HUDEP-2 (cell line): ENCODE measurements at regions not wholly inside any gene's neighbourhood (a gene's known extent, or its start where the extent isn't known, plus 50 kb on each side); places are given as distances from the start of the nearest gene placed in this dataset.
"Not testable (repeated sequence)": the region's sequence is repeated elsewhere in the genome, so short reads cannot be mapped to it uniquely, and the experiment has no call there.

Experiments
- DNase-seq, 76 experiments: peaks; one replicate each; lab custom pipeline; 2025; ENCODE audit not compliant: unreplicated experiment in 76 of 76; lab: John Stamatoyannopoulos, UW

DNA sequence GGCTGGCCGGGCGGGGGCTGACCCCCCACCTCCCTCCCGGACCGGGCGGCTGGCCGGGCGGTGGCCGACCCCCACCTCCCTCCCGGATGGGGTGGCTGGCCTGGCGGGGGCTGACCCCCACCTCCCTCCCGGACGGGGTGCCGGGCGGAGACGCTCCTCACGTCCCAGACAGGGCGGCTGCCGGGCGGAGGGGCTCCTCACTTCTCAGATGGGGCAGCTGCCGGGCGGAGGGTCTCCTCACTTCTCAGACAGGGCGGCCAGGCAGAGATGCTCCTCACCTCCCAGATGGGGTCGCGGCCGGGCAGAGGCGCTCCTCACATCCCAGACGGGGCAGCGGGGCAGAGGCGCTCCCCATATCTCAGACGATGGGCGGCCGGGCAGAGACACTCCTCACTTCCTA lies 965.8 kb upstream of the DEFB115 start:
- DNase-seq: not testable (repeated sequence)

DNA sequence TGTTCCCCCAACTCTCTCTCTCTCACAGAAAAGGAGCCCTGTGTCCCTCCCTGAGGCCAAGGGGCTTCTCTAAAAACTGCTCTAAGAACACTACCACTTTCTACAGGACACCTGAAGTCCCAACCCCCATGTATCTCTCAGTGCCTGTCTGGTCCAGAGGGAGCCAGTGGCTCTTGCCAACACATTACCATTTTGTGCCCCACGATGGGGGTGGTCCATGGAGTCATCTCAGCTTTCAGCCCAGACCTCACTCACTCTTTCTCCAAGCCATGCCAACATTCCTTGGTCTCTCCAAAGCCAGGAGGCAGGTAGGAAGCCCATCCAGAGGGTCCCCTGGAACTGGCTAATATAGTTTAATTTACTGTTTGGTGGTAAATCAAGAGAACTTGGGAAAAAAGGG lies 962.1 kb upstream of the DEFB115 start:
- not testable (repeated sequence) for DNase-seq

DNA sequence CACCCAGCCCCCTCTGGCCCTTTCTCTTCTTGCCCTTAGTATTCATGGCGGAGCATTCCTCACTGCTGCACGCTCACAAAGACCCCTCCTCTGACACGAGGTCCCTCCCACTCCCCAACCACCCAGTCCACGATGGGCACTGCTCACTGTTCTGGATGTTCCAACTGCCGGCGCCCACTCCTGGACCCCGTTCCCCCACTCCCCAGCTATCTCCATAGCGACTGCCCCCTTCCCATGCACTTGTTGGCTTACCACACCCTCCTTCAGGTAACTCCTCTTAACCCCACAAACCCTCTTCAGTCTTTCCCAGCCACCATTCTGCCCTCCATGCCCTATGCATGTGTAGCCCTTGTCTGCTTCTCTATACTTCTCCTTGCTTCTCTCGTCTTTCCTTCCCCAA lies 961.5 kb upstream of the DEFB115 start:
- not testable (repeated sequence) for DNase-seq

DNA sequence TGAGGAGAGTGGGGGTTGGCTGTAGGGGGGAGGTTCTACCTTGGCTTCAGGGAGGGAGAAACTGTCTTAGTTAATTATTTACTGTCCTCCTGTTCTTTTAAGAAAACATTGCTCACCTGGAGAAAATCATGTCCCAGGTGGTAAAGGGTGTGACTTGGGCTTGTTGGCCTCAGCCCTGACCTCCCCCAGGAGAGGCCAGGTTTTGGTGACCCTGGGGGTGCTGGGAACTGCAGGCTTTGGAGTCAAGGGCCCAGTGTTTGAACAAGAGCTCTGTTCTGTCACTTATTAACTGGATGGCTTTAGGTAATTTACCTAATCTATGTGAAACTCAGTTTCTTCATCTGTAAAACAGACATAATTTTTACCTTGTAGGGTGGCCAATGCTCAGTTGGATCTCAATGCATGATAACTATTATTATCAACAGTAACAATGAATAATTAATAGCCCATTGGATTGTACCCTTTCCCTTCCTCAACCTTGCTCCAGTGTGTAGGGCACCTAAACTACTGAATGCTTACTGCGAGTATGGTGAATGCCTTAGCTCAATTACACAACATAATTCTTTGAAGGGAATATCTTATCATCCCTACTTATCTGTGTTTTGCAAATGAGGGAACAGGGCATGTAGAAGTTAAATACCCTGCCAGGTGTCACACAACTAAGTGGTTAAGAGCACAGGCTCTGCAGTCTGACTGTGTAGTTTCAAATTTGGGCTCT lies 959.4 kb upstream of the DEFB115 start:
- DNase-seq: not testable (repeated sequence)

DNA sequence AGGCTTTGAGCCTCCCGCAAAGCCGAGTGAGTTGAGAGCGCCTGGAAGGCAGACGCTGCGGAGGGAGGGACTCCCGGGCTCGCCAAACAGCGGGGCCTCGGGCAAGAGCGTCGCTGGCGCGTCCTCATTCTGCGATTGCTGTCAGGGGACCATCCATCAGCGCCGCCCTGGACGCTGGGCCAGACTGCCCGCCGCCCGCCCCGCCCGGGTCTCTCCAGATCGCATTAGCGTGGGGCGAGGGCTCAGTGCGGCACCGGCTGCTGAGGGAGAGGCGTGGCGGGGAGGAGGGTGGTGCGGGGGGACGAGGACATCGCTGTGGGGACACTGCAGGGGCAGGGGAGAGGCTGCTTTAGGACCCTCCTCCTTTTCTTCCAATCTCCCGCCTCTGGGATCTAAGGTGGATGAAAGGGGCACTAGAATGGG lies 957.2 kb upstream of the DEFB115 start:
- not testable (repeated sequence) for DNase-seq

DNA sequence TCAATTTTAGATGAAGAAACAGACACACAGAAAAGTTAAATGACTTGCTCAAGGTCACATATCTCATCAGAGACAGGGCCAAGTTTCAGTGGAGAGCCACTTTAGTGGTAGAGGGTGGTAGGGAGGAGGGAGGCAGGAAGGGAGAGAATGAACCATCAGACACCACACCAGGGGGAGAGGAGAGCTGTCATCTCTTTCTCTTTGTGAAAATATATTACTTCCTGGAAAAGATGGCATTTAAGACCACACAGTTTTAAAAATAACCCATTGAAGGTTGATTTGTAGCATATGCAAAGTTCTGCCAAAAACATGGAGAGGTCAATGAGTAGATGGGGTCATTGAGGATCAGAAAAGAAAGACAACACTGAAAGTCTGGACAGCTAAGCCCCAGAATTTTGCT lies 954.7 kb upstream of the DEFB115 start:
- DNase-seq: not testable (repeated sequence)

DNA sequence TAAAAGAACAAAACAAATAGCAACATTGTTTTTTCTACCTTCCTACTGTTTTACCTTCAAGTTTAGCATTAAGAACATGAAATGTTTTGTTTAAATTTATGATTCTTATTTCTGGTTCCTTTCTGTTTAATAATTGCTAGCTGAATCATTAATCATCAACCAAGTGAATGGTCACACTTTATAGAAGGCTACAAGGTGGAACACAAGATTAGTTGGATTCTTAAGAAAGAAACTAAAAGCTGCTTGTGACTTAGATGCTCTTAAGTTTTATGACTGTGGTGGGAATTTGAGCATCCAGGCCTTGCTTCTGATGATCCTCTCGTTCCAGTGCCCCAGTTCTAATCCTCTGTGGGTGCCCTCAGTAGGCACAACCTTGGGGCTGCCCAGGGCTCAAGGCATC lies 947.5 kb upstream of the DEFB115 start:
- not testable (repeated sequence) for DNase-seq

DNA sequence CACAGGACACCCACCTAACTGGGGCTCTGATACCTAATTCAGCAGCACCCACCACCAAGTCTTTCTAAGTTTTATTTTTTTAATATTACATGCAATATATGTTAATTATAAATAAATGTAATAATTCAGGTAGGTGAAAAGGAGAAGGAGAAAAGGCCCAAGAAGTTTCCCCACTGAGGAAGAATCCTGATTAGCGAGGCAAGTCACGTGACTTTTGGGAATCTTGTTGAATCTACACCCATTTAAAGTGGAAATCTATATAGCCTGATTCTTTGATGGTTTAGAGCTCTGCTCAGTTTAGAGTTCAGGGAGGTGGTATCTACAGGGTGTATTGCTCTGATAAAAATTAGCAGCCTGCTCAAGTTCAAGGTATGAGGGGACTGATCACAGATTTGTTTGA lies 947.1 kb upstream of the DEFB115 start:
- DNase-seq: not testable (repeated sequence)

DNA sequence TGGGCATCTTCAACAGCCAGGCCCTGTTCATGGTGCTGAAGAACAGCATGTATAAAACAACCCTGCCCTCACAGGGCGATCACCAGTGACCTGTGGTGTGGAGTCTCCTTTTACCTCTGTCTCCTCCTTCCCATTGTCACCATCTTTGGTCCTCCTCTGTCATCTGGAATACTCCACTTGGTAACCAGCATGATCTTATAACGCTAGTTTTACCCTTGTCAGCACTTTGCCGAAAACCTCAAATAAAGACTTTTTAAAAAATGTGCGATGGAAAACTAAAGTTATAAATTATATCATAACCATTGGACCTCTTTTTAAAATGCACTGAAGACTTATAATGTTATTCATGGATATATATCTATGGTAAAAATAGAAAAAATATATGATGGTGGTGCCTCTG lies 945.2 kb upstream of the DEFB115 start:
- DNase-seq: not testable (repeated sequence)

DNA sequence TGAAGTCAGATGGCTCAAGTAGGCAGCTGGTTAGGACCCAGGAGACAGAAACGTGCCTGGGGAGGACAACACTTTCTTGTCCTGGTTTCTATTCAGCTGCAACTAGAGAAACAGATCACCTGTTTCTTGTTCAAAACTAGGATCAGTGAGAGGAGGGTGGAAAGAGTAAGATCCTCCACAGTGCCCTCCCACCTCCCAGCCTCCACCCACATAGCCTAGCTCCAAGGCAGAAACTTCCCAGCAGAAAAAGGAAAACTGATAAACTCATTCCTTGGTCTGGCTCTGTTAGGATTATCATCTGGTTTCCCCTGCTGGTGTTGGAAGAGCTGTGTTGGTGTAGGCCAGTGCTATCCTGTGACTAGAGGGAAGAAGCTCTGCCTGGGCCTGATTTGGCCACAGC lies 943.8 kb upstream of the DEFB115 start:
- not testable (repeated sequence) for DNase-seq

DNA sequence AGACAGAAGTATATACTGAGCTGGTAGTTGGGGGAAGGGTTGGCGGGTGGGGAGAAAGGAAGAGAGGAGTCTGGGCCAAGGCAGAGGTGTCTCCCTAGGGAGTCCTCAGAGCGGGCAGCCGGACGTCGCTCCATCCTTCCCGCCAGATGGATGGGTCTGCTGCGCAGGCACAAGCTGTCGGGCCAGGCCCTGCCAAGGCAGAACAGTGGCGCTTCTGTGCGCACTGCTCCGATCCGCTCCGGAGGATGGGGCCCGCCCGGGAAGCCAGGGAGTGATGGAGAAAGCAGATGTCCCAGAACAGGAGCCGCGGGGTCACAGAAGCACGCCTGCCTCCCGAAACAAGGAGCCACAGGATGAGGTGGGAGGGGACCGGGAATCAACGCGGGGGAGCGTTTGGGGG lies 941.4 kb upstream of the DEFB115 start:
- DNase-seq: not testable (repeated sequence)

DNA sequence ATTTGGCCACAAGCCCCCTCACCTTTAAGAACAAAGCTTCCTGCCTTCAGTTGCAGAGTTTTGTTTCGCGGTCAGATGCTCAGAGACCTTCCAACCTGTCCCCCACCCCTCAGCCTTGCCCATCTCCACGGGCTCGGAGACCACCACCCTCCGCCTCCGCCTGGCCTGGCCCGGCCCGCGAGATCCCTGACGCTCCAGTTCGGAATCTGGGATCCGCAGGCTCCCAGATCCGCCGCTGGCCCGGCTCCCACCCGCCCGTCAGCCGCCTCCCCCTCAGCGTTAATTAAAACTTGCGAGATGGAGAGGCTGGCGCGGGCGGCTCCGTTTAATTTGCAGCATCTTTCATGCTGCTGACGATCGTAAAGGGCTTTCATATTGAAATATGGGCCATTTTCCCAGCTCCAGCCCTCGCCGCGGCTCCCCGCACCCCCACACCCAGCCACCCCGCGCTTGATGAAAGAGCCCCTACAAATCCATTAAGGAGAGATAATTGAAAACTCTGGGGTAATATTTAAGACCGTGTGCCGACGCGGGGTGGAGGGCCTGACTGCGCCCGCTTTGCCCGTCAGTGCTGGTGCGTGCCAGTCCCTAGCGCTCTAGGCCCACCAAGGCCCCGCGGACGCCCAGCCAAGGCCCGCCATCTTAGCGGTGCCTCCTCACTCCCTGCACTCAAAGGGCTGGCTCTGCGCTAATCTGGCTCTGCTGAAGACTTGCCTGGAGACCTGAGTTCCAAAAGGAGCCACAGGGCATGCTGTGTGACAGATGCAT lies 940.7 kb upstream of the DEFB115 start:
- DNase-seq: not testable (repeated sequence)

DNA sequence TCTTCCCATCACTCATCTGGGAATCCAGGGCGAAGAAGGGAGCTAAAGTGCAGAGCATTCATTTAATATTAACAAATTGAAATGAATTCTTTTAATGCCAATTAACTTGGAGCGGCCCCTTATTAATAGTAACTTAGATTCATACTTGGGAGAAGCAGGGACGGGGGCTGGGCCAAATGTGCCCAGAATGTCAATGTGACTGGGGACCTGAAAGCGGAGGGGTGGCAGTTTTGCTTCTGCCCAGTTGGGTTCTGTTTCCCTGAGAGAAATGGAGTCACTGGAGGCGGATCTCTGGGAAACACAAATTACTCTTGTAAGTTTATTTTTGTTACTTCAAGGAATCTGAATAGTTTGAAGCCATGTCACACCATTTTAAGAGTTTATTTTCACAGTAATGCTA lies 923.7 kb upstream of the DEFB115 start:
- not testable (repeated sequence) for DNase-seq

DNA sequence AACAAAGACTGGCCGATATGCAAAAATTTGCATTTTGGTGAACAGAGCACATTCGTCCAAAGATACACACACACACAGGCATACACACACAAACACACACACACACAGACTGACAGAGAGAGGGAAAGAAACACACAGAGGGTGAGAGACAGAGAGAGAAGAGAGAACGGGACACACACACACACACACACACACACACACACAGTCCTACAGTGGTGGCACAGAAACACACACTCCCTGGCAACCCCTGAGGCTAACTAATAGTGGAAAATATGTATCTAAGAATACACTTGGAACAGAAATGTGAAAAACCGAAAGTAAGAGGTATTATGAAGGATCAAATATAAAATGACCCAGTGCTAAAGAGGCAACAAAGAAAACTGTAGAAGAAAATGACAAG lies 919.9 kb upstream of the DEFB115 start:
- not testable (repeated sequence) for DNase-seq

DNA sequence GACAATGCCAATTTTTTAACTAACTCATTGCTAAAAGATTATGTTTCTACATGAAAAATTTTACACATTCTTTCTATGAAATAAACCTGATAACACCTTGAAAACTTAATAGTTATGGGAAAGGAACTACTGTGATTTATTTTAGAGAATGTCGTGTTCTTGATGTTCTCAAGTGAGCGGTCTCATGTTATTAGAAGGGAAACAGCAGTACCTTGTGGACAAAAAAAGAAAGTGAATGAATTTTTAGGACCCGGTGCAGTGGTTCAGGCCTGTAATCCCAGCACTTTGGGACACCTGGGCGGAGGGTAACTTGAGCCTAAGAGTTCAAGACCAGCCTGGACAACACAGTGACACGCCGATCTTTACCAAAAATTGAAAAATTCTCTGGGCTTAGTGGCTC lies 908.5 kb upstream of the DEFB115 start:
- peak in 1 of 76 experiments; percentile 12 for DNase-seq

DNA sequence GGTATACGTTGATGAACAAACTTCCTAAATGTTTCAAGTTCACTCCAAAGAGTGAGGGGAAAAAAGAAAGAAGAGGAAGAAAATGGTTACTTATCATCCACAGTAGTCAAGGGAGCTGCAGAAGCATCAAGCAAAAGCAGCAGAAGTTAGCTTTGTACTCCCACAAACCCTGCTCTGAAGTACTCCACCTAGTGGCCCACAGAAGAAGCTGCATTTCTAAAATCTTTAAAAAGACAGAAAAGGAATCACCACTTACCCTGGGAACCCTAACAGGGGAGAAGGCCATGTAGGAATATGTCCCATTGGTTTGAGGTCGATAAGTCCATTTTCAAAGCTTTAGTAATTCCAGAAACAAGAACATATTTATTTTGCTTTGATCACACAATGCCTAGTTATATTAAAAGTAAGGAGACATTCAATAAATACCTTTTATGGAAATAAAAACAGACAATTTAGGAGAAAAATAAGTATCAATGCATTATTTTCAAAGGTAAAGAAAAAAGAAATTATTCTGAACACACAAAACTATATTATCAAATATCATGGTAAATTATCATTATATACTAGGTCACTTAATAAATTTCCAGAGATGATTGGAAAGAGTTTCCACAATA lies 900.5 kb upstream of the DEFB115 start:
- DNase-seq: peak in 1 of 76 experiments; percentile 2

DNA sequence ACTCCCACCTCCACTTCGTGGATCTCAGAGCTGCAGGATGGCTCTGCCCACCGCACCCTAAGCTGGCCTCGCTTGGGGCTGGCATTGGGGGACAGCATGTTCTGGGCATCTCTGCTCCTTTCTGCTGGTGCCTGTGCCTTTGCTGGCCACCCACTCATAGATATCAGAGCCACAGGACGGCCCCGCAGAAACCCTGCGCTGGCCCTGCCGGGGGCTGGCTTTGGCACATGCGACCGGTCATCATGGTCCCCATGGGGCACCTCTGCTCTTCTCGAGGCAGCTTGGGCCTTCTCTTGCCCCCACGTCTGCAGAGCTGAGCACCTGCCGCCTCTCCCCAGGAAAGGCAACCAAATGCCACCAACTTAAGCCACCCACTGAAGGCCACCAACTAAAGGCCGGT lies 895.7 kb upstream of the DEFB115 start:
- DNase-seq: not testable (repeated sequence)

DNA sequence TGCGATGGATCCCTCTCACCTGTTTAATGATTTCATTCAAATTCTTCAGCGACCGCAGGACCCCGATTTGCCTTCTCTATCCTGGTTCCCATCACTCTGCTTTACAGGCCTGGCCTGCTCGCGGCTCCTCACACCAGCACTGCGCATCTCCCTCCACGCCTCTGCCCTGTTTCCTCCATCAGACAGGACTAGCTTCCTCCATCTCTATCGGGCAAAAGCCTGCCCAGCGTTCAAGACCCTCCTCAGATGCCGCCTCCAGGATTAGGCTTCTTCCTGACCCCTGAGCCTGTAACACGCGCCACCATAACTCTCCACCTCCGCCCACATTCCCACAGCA lies 881.1 kb upstream of the DEFB115 start:
- not testable (repeated sequence) for DNase-seq

DNA sequence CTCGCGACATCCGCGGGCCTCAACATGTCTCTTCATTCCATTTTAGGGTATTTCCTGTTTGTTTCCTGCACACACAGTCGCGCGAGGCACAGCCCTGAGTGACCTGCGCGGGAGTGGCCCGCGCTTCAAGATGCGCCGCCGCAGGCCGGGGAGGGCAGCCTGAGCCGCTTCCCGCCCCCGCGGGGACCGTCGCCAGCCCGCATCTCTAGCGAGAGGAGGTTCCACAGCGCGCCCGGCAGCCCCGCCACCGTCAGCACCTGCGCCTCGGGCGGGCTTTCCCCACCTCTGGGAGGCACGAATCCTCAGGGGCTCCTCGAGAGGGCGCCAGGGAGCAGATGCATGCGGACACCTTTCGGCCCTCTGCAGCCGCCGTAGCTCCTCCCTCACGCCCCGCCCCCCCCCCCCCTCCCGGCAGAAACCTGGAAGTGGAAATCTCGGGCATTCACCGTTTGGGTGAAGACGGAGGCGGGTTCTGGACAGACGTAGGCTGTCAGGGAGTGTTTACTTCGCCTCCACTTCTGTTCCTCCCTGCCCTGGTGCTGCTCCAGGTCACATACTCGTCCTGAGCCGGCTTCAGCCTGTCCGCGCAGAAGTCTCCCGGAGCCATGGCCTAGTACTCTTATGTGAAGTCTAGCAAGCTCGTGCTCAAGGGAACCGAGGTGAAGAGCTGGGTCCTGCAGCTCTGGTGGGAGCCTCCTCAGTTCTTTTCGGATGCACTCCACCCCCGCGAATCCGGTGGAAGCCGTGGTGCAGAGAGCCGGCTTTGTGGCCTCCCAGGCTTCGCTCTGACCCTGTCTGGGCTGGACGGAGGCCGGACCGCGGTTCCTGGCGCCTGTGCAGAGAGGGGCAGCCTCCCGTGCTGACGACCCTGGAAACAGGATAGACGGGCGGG lies 880.5 kb upstream of the DEFB115 start:
- peak in 75 of 76 experiments; percentile 21 to 92 (median 78) for DNase-seq

DNA sequence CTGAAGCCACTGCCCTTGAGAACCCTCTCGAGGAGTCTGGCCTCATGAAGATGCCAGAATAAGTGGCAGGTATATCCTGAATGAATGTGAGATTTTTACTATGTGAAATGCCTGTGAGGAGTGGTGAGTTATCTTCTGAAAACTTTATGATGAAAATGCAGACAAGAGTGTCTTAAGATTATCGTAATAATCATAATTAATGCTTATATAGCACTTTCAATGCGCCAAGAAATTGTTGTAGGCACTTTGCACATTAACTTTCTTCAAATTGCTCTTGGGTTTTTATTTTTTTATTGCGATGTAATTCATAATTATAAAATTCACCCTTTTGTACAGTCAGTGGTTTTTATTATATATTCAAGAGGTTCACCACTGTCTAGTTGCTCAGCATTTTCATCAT lies 879.1 kb upstream of the DEFB115 start:
- DNase-seq: not testable (repeated sequence)

DNA sequence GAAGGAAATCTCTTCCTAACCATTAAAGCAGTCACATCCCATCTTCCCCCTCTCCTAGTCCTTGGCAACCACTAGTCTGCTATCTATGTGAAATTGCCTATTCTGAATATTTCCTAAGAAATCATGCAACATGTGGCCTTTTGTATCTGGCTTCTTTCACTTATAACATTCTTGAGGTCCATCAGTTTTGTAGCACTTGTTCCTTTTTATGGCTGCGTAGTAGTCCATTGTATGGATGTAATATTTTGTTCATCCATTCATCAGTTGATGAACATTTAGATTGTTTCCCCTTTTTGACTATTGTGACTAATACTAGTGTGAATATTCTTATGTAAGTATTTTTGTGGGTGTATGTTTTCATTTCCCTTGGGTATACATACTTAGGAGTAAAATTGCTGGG lies 878.7 kb upstream of the DEFB115 start:
- DNase-seq: not testable (repeated sequence)
